ENCODE measurements at regions not wholly inside any gene's neighbourhood (a gene's known extent, or its start where the extent isn't known, plus 50 kb on each side); places are given as distances from the start of the nearest gene placed in this dataset.

DNA sequence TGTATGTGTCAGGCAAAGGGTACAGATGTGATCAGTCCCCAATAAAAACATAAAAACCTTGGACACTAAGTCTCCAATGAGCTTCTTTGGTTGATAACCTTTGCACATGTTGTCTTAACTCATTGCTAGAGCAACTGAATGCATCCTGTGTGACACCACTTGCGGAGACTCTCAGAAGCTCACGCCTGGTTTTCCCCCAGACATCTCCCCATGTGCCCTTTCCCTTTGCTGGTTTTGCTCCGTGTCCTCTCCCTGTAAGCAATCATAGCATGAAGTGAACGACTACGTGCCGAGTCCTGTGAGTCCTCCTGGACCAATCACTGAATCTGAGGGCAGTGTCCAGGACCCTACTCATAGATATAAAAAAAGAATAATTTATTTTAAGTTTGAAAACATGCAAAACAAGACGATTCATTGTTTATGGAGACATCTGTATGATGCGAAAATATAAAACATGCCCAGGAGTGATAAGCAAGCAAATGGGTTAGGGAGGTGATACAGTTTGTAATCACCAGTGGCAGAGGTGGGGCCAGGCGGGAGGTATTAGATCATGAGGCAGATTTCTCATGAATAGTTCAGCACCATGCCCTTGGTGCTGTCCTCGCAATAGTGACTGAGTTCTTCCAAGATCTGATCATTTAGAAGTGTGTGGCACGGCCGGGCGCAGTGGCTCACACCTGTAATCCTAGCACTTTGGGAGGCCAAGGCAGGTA is 115.5 kb downstream of the MED10 start:
- no peak for DNase-seq (ENCODE audit: low read depth)
- Histone ChIP-seq H3K4me3 (ENCODE audit: low read depth, low read length) (no peak overlapping the region), H3K27me3 (ENCODE audit: control insufficient read depth, insufficient read depth, low read length) (no peaks in the 10 kb centered on the region), H3K36me3 (ENCODE audit: control insufficient read depth, insufficient read depth, low read length) (no peaks in the 10 kb centered on the region)
- TF ChIP-seq, protein P1, sequence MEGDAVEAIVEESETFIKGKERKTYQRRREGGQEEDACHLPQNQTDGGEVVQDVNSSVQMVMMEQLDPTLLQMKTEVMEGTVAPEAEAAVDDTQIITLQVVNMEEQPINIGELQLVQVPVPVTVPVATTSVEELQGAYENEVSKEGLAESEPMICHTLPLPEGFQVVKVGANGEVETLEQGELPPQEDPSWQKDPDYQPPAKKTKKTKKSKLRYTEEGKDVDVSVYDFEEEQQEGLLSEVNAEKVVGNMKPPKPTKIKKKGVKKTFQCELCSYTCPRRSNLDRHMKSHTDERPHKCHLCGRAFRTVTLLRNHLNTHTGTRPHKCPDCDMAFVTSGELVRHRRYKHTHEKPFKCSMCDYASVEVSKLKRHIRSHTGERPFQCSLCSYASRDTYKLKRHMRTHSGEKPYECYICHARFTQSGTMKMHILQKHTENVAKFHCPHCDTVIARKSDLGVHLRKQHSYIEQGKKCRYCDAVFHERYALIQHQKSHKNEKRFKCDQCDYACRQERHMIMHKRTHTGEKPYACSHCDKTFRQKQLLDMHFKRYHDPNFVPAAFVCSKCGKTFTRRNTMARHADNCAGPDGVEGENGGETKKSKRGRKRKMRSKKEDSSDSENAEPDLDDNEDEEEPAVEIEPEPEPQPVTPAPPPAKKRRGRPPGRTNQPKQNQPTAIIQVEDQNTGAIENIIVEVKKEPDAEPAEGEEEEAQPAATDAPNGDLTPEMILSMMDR (IDR thresholded peaks at IDR 0.05; ENCODE audit: insufficient read depth, low read length, poor library complexity, severe bottlenecking), result no peak

DNA sequence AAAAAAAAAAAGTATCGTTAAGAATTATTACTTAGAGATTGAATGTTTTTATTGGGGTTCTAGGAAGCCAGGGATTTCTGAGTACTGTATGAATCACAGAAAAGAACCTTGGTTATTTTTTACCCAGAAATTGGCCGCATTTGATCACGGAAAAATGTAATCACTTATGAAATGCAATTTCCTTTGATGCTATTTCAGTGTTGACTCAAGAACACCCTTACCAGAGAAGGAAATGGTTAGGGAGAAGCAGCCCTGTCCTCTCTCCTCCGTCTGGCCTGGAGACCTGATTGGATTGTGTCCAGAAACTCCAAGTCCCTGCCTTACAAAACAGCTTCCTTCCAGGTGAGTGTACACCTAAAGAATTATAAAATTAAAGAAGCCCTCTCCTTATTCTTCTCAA is 116.7 kb downstream of the MED10 start:
- TF ChIP-seq, protein P1 (IDR thresholded peaks at IDR 0.05; ENCODE audit: insufficient read depth, low read length, poor library complexity, severe bottlenecking), result no peak
- Histone ChIP-seq H3K4me3 (ENCODE audit: low read depth, low read length) (no peak overlapping the region), H3K36me3 (ENCODE audit: control insufficient read depth, insufficient read depth, low read length) (no peaks in the 10 kb centered on the region), H3K27me3 (ENCODE audit: control insufficient read depth, insufficient read depth, low read length) (no peaks in the 10 kb centered on the region)
- no peak for DNase-seq (ENCODE audit: low read depth)

DNA sequence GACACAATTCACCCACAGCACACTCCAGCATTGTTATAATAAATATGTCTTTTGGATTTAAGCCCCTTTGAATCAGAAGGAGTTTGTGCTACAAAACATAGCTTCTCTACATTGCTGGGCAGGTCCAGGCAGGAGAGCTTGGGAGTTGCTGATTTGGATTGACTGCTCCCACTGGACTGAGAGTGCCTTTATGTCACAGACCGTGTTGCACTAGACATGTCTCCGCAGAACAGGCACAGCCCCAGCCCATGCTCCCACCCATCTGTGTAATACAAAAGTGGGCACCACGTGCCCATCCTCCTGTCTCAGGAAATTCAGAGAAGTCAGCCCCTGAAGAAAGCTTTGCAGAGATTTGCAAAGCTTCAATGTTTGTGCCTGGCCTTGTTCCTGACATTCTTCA is 117.1 kb downstream of the MED10 start:
- H3K36me3 ChIP-seq (ENCODE audit: control insufficient read depth, insufficient read depth, low read length), result no peaks in the 10 kb centered on the region
- DNase-seq (ENCODE audit: low read depth), result no peak
- no peak overlapping the region for H3K4me3 ChIP-seq (ENCODE audit: low read depth, low read length)
- TF ChIP-seq, protein P1 (IDR thresholded peaks at IDR 0.05; ENCODE audit: insufficient read depth, low read length, poor library complexity, severe bottlenecking), result no peak
- no peaks in the 10 kb centered on the region for H3K27me3 ChIP-seq (ENCODE audit: control insufficient read depth, insufficient read depth, low read length)

DNA sequence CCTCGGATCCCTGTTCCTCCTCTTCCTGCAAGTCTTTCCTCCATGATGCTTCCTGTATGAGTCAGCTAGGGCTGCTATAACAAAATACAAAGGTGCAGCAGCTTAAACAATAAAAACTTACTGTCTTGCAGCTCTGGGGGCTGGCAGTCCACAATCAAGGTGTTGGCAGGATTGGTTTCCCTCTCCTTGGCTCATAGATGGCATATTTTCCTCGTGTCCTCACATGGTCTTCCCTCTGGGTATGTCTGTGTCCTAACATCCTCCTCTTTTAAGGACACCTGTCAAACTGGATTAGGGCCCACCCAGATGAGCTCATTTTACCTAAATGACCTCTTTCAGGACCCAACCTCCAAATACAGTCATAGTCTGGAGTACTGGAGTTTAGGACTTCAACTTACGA is 117.5 kb downstream of the MED10 start:
- Histone ChIP-seq H3K36me3 (ENCODE audit: control insufficient read depth, insufficient read depth, low read length) (no peaks in the 10 kb centered on the region), H3K4me3 (ENCODE audit: low read depth, low read length) (no peak overlapping the region), H3K27me3 (ENCODE audit: control insufficient read depth, insufficient read depth, low read length) (no peaks in the 10 kb centered on the region)
- DNase-seq (ENCODE audit: low read depth), result no peak
- TF ChIP-seq, protein P1 (IDR thresholded peaks at IDR 0.05; ENCODE audit: insufficient read depth, low read length, poor library complexity, severe bottlenecking), result no peak

DNA sequence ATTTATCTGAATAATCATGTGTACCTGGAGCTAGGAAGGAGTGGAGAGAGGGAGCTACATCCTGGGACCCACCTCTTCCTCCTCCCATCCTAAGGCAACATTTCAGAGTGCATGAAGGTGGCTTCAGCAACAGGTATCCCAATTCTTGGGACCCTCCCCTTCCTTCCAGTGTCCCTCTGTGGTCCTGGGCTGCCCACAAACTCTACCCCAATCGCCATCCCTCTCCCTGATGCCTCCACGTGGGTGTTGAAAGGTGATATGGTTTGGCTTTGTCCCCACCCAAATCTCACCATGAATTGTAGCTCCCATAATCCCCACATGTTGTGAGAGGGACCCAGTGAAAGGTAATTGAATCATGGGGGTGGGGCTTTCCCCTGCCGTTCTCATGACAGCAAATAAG is 121.4 kb downstream of the MED10 start:
- no peak overlapping the region for H3K4me3 ChIP-seq (ENCODE audit: low read depth, low read length)
- TF ChIP-seq, protein P1 (IDR thresholded peaks at IDR 0.05; ENCODE audit: insufficient read depth, low read length, poor library complexity, severe bottlenecking), result no peak
- no peaks in the 10 kb centered on the region for H3K27me3 ChIP-seq (ENCODE audit: control insufficient read depth, insufficient read depth, low read length)
- no peaks in the 10 kb centered on the region for H3K36me3 ChIP-seq (ENCODE audit: control insufficient read depth, insufficient read depth, low read length)
- no peak for DNase-seq (ENCODE audit: low read depth)

DNA sequence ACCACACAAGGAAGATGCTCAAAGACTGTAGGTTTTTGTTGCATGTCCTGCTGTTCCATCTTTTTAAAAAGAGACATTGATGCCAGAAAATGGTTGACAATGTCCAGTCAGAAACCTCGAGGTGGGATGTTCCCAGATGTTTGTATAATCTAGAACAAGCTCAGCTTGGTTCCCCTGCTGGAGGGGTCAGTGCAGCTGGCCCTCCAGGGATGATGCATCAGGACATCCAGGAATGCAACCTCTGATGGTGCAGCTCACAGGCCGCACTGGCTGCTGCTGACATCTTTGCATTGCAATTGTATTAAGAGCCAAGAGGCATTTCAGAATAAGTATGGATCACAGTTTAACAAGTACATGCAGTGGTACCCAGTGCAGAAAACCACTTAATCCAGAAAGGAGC is 122.4 kb downstream of the MED10 start:
- DNase-seq (ENCODE audit: low read depth), result no peak
- no peaks in the 10 kb centered on the region for H3K27me3 ChIP-seq (ENCODE audit: control insufficient read depth, insufficient read depth, low read length)
- no peaks in the 10 kb centered on the region for H3K36me3 ChIP-seq (ENCODE audit: control insufficient read depth, insufficient read depth, low read length)
- TF ChIP-seq, protein P1 (IDR thresholded peaks at IDR 0.05; ENCODE audit: insufficient read depth, low read length, poor library complexity, severe bottlenecking), result no peak
- H3K4me3 ChIP-seq (ENCODE audit: low read depth, low read length), result no peak overlapping the region
